OCI-LY7 (cell line): ENCODE measurements at regions not wholly inside any gene's neighbourhood (a gene's known extent, or its start where the extent isn't known, plus 50 kb on each side); places are given as distances from the start of the nearest gene placed in this dataset.

ENCODE experiments used
- BruUV-seq: library from RNA; stranded (reverse); fragments of 400-500 nt; replicated peaks from 2 replicates; lab custom pipeline; 2021; lab: Mats Ljungman, UMichigan
- CTCF ChIA-PET: fragments of 300-600 bp; sonication (Branson Sonifier 250); formaldehyde crosslinking; loops from one replicate; lab custom pipeline; 2022; ENCODE audit warnings: antibody characterized with exemption; ENCODE audit not compliant: unreplicated experiment; lab: Charles Lee
- POLR2A ChIA-PET: fragments of 300-600 bp; sonication (Branson Sonifier 250); formaldehyde crosslinking; loops from one replicate; lab custom pipeline; 2022; ENCODE audit warnings: antibody characterized with exemption; lab: Charles Lee
- DNase-seq: peaks from one replicate; pipeline ENCODE4 v3.0.0-alpha.2; 2015; ENCODE audit warnings: low spot score
- H2AFZ ChIP-seq: fragments of 200-600 bp; sonication (generic), shearing (Covaris generic); 2 replicates; pipeline ENCODE4 v1.6.1; 2014; ENCODE audit warnings: mild to moderate bottlenecking, antibody characterized with exemption, low read length, moderate library complexity
- H3K27ac ChIP-seq: fragments of 200-600 bp; sonication (generic); 2 replicates; pipeline ENCODE4 v1.5.1; 2014; ENCODE audit warnings: mixed run types, low read depth, mild to moderate bottlenecking, moderate library complexity, low read length, inconsistent platforms; ENCODE audit not compliant: poor library complexity, severe bottlenecking
- H3K36me3 ChIP-seq: fragments of 200-600 bp; sonication (generic); 2 replicates; pipeline ENCODE4 v1.6.1; 2014; ENCODE audit warnings: mild to moderate bottlenecking, antibody characterized with exemption, low read length, moderate library complexity, mixed read lengths; ENCODE audit not compliant: insufficient read depth
- H3K4me1 ChIP-seq: fragments of 200-600 bp; sonication (generic); 2 replicates; pipeline ENCODE4 v1.5.1; 2014; ENCODE audit warnings: mild to moderate bottlenecking, low read length; ENCODE audit not compliant: insufficient read depth, poor library complexity, severe bottlenecking
- H3K4me2 ChIP-seq: fragments of 200-600 bp; sonication (generic); 2 replicates; pipeline ENCODE4 v1.6.1; 2014; ENCODE audit warnings: mild to moderate bottlenecking, low read length
- H3K4me3 ChIP-seq: fragments of 200-600 bp; sonication (generic); 2 replicates; pipeline ENCODE4 v1.5.1; 2014; ENCODE audit warnings: mild to moderate bottlenecking, low read depth, low read length; ENCODE audit not compliant: poor library complexity, severe bottlenecking
- H3K79me2 ChIP-seq: fragments of 200-600 bp; sonication (generic); 2 replicates; pipeline ENCODE4 v1.6.1; 2016; ENCODE audit warnings: low read depth, mild to moderate bottlenecking, low read length, moderate library complexity, mixed read lengths; ENCODE audit not compliant: insufficient read depth
- H3K9me2 ChIP-seq: fragments of 200-600 bp; sonication (generic); 2 replicates; pipeline ENCODE4 v1.6.1; 2016; ENCODE audit warnings: mild to moderate bottlenecking, low read length, mixed read lengths; ENCODE audit not compliant: insufficient read depth
- H3K9me3 ChIP-seq: fragments of 200-600 bp; sonication (generic); 2 replicates; pipeline ENCODE4 v1.6.1; 2014; ENCODE audit warnings: mild to moderate bottlenecking, mixed run types, low read length, mixed read lengths
- H4K20me1 ChIP-seq: fragments of 200-600 bp; sonication (generic); 2 replicates; pipeline ENCODE4 v1.6.1; 2014; ENCODE audit warnings: mild to moderate bottlenecking, antibody characterized with exemption, low read length, moderate library complexity, mixed read lengths; ENCODE audit not compliant: insufficient read depth
- EZH2phosphoT487 ChIP-seq: fragments of 200-600 bp; sonication (generic); IDR thresholded peaks from 2 replicates; pipeline ENCODE4 v1.6.1; 2018; ENCODE audit warnings: low read depth, borderline replicate concordance, mild to moderate bottlenecking, mixed run types, antibody characterized with exemption, low read length, moderate library complexity, mixed read lengths
- intact Hi-C: fragments of 100-400 bp; cut with micrococcal nuclease; formaldehyde crosslinking; loops from one replicate; pipeline ENCODE4 v1.10.0; 2022; ENCODE audit not compliant: unreplicated experiment
- TF ChIP-seq, protein P1 (sequence below): fragments of 200-600 bp; sonication (generic); conservative IDR thresholded peaks from 2 replicates; pipeline ENCODE4 v1.5.1; 2014; ENCODE audit warnings: mild to moderate bottlenecking, antibody characterized with exemption, low read length, moderate library complexity, mixed read lengths

DNA sequence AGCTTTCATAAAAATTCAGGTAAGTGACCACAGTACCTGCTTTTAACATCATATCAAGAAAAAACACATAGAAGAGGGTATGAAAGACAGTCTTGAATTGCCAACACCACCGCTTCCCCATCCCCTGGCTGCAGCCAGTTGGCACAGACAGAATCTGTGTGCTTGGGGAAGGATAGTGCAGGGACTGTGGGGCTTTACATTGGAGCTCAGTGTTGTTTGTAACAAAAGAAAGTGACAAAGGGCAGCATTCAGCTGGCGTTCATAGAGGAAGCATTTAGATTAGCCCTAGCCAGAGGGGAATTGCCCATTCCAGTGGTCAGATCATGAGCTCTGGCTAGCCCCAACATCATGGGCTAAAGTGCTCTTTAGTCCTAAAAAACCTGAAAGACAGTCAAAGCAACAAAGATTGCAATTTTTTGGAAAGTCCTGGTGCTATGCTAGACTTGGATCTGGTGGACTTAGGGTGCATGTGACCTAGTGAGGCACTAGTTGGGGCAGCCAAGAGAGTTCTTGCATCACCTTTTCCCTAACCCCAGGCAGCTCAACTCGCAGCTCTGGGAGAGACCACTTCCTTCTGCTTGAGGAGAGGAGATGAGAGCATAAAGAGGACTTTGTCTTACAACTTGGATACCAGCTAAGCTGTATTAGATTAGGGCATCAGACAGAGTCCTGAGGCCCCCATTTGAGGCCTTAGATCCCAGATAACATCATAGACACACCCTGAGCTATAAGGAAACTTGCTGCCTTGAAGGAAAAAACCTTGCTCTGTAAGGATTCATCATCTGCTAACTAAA, 1602.4 kb upstream of the ADGRL3 start:
- POLR2A ChIA-PET, result interaction anchor here (0.7 to 2.0 kb wide), 2 partner anchors 9 to 49 kb away, joined by 6 read pairs; no protein-coding TSS in a partner anchor
- no peaks in the 10 kb centered on the region for H3K9me2 ChIP-seq
- no peak overlapping the region for H3K27ac ChIP-seq
- no peaks in the 10 kb centered on the region for H3K79me2 ChIP-seq
- H4K20me1 ChIP-seq, result no peaks in the 10 kb centered on the region
- intact Hi-C loops, result no loop called here
- no peaks in the 10 kb centered on the region for H3K4me1 ChIP-seq
- TF ChIP-seq, protein P1, sequence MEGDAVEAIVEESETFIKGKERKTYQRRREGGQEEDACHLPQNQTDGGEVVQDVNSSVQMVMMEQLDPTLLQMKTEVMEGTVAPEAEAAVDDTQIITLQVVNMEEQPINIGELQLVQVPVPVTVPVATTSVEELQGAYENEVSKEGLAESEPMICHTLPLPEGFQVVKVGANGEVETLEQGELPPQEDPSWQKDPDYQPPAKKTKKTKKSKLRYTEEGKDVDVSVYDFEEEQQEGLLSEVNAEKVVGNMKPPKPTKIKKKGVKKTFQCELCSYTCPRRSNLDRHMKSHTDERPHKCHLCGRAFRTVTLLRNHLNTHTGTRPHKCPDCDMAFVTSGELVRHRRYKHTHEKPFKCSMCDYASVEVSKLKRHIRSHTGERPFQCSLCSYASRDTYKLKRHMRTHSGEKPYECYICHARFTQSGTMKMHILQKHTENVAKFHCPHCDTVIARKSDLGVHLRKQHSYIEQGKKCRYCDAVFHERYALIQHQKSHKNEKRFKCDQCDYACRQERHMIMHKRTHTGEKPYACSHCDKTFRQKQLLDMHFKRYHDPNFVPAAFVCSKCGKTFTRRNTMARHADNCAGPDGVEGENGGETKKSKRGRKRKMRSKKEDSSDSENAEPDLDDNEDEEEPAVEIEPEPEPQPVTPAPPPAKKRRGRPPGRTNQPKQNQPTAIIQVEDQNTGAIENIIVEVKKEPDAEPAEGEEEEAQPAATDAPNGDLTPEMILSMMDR, result no peak
- TF ChIP-seq EZH2phosphoT487, result no peak
- no TSS peak for BruUV-seq
- H2AFZ ChIP-seq, result no peak overlapping the region
- H3K36me3 ChIP-seq, result no peaks in the 10 kb centered on the region
- no peaks in the 10 kb centered on the region for H3K9me3 ChIP-seq
- CTCF ChIA-PET, result no interaction called here
- no peak overlapping the region for H3K4me2 ChIP-seq
- DNase-seq, result no peak
- no peak overlapping the region for H3K4me3 ChIP-seq

DNA sequence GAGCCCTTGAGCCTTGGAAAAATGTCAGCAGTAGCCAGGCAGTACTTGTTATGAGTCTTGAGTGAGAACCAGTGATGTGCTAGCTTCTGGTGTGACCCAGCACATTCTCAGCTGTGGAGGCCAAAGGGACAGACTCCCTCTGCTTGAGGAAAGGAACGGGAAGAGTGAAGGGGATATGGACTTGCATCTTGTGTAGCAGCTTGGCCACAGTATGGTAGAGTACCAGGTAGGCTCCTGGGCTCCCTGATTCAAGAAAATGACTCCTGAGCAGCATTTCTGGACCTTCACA, 1601.9 kb upstream of the ADGRL3 start:
- Histone ChIP-seq H3K9me2 (no peaks in the 10 kb centered on the region), H3K79me2 (no peaks in the 10 kb centered on the region), H4K20me1 (no peaks in the 10 kb centered on the region), H3K4me3 (no peak overlapping the region), H3K27ac (no peak overlapping the region), H3K4me2 (no peak overlapping the region), H3K4me1 (no peaks in the 10 kb centered on the region), H2AFZ (no peak overlapping the region), H3K36me3 (no peaks in the 10 kb centered on the region), H3K9me3 (no peaks in the 10 kb centered on the region)
- no TSS peak for BruUV-seq
- DNase-seq, result no peak
- ChIA-PET CTCF (no interaction called here), POLR2A (interaction anchor here (2.0 kb wide), 1 partner anchor 9 kb away, joined by 6 read pairs; no protein-coding TSS in a partner anchor)
- intact Hi-C loops, result no loop called here
- TF ChIP-seq, protein P1, result no peak
- no peak for TF ChIP-seq EZH2phosphoT487

DNA sequence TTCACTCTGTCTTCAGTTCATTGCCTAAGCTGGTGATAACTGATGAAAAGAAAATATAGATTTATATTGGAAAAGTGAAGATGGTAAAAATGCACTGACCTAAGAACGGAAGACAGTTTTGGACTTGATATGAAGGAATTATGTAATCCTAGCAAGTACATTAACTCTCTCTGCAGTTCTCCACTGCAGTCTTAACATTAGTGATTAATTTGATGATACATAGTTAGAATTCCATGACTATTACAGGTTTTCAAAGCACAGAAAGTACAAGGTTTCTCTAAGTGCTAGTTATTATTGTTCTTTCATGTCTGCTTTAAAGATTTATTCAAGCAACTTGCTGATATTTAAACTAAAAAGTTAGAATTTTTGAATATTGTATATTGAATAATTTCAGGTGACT, 1591.7 kb upstream of the ADGRL3 start:
- intact Hi-C loops, result no loop called here
- no peaks in the 10 kb centered on the region for H3K4me1 ChIP-seq
- POLR2A ChIA-PET, result interaction anchor here (0.5 to 0.8 kb wide), 3 partner anchors 35 to 193 kb away, joined by 3 to 5 read pairs (median 3); no protein-coding TSS in a partner anchor
- no TSS peak for BruUV-seq
- no peak overlapping the region for H3K27ac ChIP-seq
- no peak overlapping the region for H2AFZ ChIP-seq
- H3K9me2 ChIP-seq, result no peaks in the 10 kb centered on the region
- H3K79me2 ChIP-seq, result no peaks in the 10 kb centered on the region
- CTCF ChIA-PET, result no interaction called here
- DNase-seq, result no peak
- no peaks in the 10 kb centered on the region for H3K36me3 ChIP-seq
- no peaks in the 10 kb centered on the region for H3K9me3 ChIP-seq
- no peak for TF ChIP-seq EZH2phosphoT487
- TF ChIP-seq, protein P1, result no peak
- no peak overlapping the region for H3K4me2 ChIP-seq
- no peaks in the 10 kb centered on the region for H4K20me1 ChIP-seq
- no peak overlapping the region for H3K4me3 ChIP-seq
